ENCODE measurements at regions not wholly inside any gene's neighbourhood (a gene's known extent, or its start where the extent isn't known, plus 50 kb on each side); places are given as distances from the start of the nearest gene placed in this dataset.

DNA sequence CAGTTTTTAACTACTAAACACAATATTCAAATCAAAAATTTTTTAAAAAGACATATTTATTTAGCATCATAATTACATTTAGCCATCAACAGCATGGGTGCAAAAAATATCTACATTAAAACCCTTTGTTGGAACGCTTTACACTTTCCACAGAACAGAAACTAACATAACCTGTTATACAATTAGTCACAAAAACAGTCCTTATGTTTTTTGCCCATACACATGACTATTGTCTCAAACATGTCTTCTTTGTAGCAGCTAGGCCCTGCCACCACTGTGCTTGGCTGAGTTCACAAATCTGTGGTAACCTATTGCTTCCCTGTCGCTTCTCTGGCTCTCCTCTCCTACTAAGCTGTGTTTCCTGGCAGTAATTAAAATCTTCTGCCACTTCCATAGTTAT is 1350.0 kb upstream of the ADGRL2 start:
- DNase-seq = no peak

DNA sequence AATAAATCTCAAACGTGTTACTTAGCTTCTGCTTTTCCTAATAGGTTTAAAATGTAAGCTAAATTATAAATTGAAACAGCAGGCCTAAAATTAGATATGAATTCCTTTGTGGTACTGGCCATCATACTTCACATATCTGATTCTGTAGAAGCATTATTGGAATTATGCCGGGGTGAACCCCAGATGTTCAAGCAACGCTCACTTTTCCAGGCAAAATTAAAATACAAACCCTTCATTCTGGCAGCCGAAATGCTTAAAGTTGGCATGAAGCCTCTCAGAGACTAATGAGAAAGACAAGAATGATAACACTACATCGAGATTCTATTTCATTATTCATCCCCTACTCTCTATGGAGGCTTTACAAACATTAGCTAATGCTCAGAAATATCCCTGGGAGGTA is 1352.7 kb upstream of the ADGRL2 start:
- no peak for DNase-seq

DNA sequence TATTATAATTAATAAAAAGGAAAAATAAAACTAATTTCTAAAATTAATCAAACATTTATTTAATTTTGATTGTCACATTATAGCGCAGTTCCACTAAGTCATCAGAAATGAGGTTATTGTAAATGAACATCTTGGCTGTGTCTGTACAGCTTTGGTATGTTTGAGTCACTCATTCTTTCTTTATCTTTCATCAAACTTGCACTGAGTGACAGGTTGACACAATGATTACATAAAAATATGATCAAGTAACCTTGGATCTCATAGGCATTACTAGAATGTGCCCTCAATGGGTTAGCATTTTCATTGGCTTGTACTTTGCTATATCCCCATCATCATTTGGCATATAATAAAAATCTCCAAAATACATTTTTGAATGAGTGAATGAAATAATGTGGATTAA is 1353.2 kb upstream of the ADGRL2 start:
- no peak for DNase-seq

DNA sequence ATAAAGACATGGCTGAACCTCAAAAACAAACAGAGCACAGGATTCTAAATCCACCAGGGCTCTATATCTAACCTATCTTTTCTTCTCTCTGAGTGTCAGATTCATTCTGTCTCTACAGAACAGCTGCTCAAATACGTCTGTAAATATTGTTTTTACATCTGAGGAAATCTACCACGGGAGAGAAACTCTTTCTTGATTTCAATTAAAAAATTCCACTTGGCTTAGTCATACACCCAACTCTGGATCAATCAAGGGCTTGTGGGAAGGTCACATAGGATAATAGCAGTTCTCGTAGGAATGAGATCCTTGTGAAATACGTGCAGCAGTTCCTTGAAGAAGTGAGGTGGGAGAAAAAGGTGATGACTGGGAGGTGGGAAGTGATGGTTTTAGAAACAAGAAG is 1355.7 kb upstream of the ADGRL2 start:
- no peak for DNase-seq

DNA sequence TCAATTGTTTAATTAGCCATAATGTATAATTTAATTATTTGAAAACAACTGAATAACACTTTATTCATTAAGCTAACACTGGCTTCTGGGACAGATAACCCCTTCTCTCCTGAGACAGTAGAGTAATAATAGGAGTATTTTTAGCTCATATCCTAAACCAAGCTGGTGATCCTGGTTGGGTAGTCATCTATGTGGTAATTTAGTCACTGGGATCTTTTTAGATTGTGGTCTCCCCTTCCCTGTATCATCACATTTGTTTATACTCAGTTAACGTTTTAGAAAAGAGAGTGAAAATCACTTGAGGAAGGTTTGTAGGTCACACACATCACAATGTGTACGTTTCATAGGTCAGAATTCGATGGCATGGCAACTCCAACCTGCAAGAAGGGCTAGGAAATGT is 1356.6 kb upstream of the ADGRL2 start:
- DNase-seq = no peak

DNA sequence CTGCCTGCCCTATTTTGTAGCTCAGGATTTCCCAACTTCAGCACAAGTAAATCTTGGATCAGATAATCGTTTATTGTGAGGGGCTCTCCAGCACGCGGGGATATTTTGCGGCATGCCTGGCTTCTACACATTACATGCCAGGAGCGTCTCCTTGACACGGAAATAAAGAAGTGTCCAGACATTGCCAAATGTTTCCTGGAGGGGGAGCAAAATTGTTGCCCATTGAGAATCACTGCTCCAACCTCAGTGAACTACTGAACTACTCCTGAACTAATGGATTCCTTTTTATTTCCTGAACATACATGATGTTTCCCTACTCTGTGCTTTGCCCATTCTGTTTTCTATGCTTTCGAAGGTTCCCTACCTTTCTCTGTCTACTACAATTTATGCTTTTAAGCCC is 1359.1 kb upstream of the ADGRL2 start:
- no peak for DNase-seq

DNA sequence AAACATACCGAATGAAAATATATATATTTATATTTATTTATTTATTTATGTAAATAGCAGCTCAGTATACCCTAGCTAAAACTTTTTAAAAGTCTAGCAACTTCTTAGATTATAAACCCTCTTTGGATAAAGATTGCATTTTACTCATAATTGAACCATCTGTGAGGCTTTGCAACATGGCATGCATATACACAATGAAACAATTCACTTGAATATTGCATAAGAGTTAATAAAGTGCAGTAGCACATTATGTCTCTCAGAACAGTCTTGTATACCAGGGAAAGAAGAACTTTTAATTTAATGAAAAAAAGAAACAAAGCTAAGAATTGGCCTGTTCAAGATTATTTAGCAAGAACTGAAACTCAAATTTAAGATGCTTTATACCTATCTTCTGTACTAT is 1363.9 kb upstream of the ADGRL2 start:
- DNase-seq = no peak

DNA sequence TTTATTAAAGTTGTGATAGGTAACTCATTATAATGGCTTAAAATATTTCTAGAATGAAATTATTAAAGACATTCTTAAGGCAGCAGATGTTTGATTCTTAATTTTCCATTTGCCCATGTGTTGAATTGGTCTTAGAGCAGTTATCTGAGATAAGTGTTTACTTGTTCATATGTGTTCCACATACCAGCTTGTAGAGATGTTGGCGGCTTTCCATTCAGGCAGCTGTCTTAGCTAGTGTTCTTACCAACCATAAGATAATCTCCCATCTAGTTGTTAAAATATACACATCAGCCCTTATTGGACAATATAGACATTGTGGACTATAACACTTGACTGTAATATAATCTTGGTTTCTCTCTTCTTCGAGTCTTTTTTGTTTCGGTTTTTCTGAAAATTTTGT is 1372.9 kb upstream of the ADGRL2 start:
- DNase-seq = no peak

DNA sequence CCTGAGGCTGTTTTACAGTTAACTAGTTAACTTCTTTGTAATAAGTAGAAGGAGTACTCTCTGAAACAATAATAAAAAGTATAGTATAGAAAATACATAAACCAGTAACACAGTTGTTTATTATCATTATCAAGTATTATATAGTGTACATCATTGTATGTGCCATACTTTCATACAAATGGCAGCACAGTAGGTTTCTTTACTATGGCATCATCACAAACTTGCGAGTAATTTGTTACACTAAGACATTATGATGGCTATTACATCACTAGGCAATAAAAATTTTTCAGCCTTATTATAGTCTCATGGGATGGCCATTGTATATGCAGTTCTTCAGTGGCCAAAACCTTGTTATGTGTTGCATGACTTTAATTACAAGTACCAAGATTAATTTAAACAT is 1376.5 kb upstream of the ADGRL2 start:
- no peak for DNase-seq

DNA sequence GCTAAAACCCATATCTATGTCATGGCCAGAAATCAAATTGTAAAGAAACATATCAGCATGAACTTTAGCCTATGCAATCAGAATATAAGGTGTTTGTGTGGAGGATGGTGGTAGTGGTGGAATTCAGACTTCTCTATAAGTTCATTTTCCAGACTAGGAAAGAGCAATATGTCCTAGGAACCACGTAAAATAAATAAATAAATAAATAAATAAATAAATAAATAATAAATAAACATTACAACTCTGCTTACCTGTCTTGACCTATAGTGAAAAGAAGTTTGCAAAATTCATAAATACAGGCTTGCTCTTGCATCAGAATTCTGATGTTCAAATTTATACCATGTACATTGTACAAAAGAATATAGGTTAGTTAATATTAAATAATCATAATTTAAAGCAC is 1382.6 kb upstream of the ADGRL2 start:
- no peak for DNase-seq

DNA sequence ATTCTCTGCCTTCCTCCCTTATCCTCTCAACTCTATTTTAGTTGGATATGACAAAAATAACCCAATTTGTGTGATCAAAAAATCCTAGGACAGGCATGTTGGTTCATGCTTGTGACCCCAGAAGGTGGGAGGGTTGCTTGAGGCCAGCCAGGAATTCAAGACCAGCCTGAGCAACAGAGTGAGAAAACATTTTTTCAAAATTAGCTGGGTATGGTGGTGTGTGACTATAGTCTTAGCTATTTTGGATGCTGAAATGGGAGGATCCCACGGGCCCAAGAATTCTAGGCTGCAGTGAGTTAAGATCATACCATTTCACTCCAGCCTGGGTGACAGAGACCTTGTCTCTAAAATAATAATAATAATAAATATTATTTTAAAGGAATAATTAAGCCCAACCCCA is 1383.1 kb upstream of the ADGRL2 start:
- no peak for DNase-seq

DNA sequence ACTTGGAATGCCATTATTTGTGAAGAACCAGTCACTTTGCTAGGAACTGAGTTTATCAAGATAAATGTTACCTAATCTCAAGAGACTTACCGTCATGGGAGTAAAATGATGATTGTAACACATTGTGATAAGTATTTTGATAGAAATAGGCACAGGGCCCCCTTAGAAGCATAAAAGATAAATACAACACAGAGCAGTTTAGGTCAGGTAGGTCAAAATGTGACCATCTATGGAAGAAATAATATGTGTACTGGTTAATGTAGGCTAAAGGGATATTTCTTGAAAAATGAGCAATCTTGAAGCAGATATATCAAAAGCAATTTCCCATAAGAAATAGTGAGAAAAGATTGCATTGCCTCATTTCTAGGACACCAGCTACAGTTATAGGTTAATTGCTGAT is 1386.8 kb upstream of the ADGRL2 start:
- DNase-seq = no peak

DNA sequence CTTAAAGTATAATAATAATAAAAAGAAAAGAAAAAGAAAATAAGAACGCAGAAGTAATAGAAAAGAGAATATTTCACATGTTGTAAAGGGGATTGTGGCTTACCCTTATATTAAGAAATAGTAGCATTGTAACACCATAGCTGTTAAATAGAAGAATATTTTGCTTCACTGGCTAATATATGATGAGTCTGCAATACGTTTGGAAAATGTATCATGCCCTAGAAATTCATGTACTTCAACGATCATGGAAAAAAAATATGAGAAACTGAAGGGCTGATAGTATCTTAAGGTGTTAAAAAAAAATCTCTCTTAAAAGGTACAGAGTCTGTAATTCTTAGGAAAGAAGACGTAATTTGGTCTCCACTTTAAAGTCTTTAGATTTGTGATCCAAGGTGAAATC is 1390.5 kb upstream of the ADGRL2 start:
- DNase-seq = no peak

DNA sequence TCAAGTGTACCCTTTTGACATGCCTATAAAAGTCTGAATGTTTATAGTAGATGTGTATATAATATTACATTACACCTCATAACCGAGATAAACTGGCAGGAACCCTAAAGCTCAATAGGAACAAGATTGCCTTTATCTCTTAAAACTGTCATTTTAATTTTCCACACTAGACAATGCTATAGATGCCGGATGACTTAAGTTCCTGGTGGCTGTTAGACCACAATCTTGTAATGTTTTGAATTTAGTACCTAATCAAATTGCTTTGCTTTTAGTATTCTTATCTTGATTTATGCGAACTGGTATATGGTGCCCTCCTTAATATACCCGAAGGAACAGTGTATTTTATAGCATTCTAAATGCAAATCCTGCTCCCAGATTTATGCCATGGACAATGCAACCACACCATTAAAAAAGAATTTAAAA is 1397.0 kb upstream of the ADGRL4 start:
- no peak for DNase-seq

DNA sequence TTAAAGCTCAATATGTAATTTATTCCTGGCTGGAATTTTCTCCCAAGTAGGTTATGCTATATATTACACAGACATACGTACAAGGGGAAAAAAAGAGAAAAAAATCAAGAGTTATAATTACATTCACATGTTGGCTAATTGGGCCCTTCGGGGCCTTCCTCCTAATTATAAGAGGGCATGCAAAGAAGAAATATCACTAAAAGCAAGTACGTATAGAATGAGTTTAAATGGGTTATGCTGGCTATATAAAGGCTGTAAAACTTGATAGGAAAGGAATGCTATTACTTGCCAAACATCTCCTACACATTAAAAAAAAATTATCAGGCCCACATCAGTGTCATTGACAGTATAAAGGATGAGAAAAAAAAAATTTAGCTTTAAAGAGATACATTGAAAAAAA is 1396.1 kb upstream of the ADGRL4 start:
- no peak for DNase-seq

DNA sequence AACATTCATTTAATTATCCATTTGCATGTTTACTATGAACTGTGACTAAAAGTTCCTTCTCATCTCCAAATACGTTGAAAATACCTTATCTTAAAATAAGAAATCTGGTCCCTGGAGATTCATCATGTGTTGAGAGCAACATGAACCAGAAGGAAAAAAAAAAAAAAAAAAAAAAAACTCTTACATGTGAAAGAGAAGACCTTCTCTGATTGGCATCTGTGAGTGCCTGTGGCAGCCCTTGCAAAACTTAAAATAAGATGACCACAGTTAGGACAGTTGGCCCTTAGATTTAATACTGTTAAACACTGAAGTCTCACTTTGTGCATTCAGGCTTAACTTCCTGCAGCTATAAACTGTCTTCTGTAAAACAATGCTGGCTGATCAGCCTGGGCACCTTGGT is 1395.2 kb upstream of the ADGRL4 start:
- no peak for DNase-seq

DNA sequence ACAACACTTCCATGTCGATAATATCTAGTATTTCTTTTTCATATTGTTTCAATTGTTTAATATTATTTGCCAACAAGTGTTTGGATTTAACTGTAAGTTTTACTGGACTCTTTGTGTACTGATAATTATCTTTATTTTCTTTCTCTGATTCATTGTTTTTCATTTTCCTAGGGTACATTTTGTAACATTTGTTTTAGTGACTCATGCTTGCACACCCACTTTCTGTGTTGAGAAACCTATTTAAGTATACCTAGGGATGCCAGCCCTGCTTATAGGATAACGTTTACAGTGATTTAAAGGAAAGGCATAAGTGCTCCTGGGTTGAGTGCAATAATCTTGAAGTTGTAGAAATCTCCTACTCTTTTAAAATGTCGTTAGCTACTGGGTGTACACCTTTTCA is 1386.0 kb upstream of the ADGRL4 start:
- DNase-seq = no peak

DNA sequence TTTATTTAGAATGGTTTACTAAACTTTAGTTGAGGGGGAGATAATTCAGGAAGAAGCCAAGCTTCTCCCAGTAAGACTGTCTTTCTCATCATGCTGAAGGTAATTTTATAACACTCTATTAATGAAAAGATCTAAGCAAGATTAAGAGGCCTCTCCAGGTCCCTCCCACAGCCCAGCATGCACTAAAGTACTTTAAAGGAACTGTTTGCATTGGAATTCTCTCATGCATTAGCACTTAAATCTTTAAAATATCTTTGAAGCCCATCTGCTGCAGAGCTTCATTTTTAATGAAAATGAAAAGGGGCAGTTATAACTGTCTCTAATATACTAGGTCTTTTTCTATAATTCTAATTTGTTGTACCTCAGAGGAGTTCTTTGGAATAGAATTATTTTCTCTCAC is 1379.1 kb upstream of the ADGRL4 start:
- no peak for DNase-seq

DNA sequence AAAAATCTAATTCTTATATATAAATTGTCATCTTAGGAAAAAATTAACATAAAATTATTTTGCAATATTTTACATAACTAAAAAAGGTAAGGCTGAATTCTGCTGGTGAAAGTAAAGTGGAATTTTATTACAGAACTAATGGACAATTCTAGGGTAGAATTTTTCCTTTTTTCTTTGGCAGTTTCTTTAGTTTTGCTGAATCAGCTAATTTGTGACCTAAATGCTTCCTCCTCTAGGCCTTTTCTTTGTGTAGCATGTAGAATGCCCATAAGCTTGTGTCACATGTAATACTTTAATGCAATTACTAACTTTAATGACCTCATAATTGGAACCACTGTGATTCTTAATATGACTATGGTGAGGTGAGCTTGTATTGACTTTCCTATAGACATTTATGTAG is 1378.4 kb upstream of the ADGRL4 start:
- DNase-seq = no peak

DNA sequence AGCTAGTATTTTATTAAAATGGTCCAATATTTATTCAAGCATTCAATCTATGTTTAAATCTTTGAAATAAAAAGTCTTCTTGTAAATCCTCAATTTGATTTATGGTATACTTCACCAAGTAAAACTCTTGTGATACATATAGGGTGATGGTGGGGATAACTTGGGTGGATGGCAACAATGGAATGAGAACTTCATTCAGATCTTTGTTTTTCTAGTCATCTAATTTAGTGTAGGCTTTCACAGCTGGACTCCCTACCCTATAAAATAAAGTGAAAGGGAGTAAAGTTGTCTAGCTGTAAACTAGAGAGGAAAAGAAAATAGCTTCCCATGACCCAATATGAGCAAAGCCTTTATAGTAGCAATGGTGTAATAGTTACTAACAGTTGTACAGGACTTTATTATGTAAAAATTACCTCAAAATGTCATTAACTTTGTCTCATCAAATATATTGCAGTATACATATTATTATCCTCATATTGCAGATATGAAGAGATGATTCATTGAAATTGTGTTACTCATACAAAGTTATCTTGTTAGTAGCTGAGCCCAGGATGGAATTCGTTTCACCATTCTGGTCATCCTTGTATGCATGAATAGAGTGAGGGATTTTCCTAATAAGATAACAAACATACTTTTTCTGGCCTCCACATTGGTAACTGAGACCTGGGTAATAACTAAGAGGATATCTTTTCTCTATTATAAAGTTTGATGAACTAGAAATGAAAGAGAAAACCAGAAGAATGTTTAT is 1377.7 kb upstream of the ADGRL4 start:
- no peak for DNase-seq

DNA sequence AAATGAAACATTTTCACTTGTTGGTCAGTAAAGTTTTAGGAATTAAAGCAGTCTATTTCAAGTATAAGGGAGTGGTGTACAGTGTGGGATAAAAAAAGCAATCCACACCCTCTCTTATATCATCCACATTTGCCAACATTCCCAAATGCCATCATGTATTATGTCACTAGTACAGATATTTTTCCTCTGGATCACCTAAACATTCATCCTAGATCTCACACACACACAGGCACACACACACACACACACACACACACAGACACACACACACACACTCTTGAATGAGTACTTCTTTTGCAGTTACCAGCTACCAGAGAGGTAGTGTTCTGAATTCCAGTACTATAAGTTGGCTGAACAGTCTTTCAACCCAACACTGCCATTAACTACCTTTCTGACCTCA is 1369.1 kb upstream of the ADGRL4 start:
- DNase-seq = no peak

DNA sequence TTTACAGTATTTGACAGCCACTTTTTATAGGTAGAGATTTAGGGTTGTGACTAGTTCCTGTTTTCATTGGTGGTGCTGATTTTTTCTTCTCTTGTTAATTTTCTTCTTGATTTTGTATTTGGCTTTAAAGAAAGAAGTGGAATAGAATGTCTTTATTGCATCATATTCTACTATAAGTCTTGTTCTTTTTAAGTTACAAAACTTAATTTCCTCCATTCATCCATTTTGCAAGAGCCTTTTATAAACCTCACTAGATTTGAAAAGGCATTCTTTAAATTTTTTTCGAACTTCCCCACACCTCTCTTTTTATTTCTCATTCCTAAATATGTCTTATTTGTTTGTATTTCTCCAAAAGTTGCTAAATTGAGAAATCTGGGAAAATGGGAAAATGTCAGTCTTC is 1368.6 kb upstream of the ADGRL4 start:
- DNase-seq = no peak

DNA sequence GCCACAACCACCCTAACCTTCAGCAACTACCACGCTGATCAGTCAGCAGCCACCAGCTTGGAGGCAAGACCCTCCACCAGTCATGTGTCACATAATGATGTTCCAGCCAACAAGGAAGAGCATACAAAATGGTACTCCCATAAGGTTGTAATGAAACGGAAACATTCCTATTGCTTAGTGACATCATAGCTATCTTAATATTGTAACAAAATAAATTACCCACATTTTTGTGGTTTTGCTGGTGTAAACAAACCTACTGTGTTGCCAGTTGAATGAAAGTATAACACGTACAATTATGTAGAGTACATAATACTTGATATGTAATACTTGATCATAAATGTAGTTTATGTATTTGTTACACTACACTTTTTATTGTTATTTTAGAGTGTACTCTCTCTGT is 1363.2 kb upstream of the ADGRL4 start:
- no peak for DNase-seq

DNA sequence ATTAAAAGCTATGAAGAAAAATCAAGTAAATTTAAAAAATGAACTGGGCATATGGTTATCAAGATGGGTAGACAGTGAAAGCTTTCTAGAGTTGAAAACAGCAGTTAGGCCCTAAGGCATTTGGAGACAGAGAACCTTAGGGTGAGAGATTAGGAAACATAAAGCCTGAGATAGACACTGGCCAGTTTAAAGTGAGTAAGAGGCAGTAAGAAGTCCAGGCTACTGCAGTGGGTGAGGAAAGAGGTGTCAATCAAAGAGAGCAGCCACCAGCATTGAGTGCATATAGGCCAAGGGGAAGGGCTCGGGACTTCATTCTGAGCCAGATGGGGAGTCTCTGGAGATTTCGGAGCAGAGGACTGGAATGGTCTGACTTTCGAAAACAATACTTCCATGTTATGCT is 1360.5 kb upstream of the ADGRL4 start:
- no peak for DNase-seq

DNA sequence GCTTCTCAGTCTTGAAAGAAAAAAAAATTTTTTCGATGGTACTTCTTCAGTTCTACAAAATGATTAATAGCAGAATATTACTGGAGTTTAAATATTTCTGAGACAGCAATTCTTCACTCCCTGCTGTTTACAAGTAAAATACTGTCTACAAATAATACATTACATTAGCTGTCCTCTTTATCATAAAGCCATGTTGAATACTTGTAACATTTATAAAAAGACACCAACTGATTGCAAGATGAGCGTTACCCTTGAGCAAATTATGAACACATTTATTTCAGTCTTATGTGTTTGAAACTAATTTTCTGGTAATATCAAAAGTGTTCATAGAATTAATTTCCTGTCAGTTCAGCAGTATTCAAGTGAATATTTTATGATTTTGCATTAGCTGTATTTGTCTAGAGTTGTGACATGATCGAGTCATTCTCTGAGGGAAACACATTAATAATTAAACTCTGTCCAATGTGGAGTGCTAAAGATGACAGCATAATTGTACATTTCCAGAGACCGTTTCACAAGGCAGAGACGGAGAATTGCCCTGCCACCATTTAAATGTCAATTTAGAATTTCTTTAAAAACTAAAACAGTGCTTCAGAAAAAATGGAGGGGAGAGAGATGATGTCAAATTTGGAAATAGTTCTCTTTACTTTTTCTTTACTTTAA is 1359.0 kb upstream of the ADGRL4 start:
- DNase-seq = no peak
